Ishikawa (cell line): ENCODE measurements at regions not wholly inside any gene's neighbourhood (a gene's known extent, or its start where the extent isn't known, plus 50 kb on each side); places are given as distances from the start of the nearest gene placed in this dataset.

Experiments used
- CEBPB ChIP-seq: IDR thresholded peaks from 2 replicates; pipeline ENCODE4 v1.6.1; 2012
- CREB1 ChIP-seq: IDR thresholded peaks from 2 replicates; pipeline ENCODE4 v1.6.1; 2012; ENCODE audit warnings: low read depth
- EGR1 ChIP-seq: IDR thresholded peaks from 2 replicates; pipeline ENCODE4 v1.6.1; 2012
- EP300 ChIP-seq: IDR thresholded peaks from 2 replicates; pipeline ENCODE4 v1.6.1; 2012; ENCODE audit warnings: borderline replicate concordance
- FOXM1 ChIP-seq: IDR thresholded peaks from 2 replicates; pipeline ENCODE4 v1.6.1; 2012; ENCODE audit warnings: low read depth, borderline replicate concordance
- MAX ChIP-seq: IDR thresholded peaks from 2 replicates; pipeline ENCODE4 v1.6.1; 2012
- NFIC ChIP-seq: IDR thresholded peaks from 2 replicates; pipeline ENCODE4 v1.6.1; 2012
- RAD21 ChIP-seq: IDR thresholded peaks from 2 replicates; pipeline ENCODE4 v1.6.1; 2012; ENCODE audit warnings: low read depth
- REST ChIP-seq: IDR thresholded peaks from 2 replicates; pipeline ENCODE4 v1.6.1; 2012; ENCODE audit warnings: low read depth, mild to moderate bottlenecking
- TAF1 ChIP-seq: IDR thresholded peaks from 2 replicates; pipeline ENCODE4 v1.6.1; 2012; ENCODE audit warnings: low read depth, mild to moderate bottlenecking
- TCF12 ChIP-seq: IDR thresholded peaks from 2 replicates; pipeline ENCODE4 v1.6.1; 2012; ENCODE audit warnings: low read depth
- TEAD4 ChIP-seq: IDR thresholded peaks from 2 replicates; pipeline ENCODE4 v1.6.1; 2012
- USF1 ChIP-seq: IDR thresholded peaks from 2 replicates; pipeline ENCODE4 v1.6.1; 2012
- YY1 ChIP-seq: IDR thresholded peaks from 2 replicates; pipeline ENCODE4 v1.6.1; 2012; ENCODE audit warnings: low read depth
- ZBTB7A ChIP-seq: IDR thresholded peaks from 2 replicates; pipeline ENCODE4 v1.6.1; 2012; ENCODE audit warnings: low read depth

- no peak for TF ChIP-seq CEBPB
- no peak for TF ChIP-seq EP300
- TF ChIP-seq TCF12 = no peak
- TF ChIP-seq TEAD4 = no peak
- no peak for TF ChIP-seq EGR1
- no peak for TF ChIP-seq NFIC
- no peak for TF ChIP-seq FOXM1
- no peak for TF ChIP-seq USF1
- TF ChIP-seq CREB1 = no peak
- no peak for TF ChIP-seq MAX
- TF ChIP-seq YY1 = no peak
- TF ChIP-seq REST = no peak
- TF ChIP-seq RAD21 = no peak
- no peak for TF ChIP-seq TAF1
These were observed 59.8 kb upstream of the PDE5A start for GRCh38 chr4:119688446-119688845.

GRCh38 chr4:119684463-119684862 is 55.9 kb upstream of the PDE5A start:
- no peak for TF ChIP-seq ZBTB7A
- TF ChIP-seq NFIC = no peak
- TF ChIP-seq FOXM1 = no peak
- no peak for TF ChIP-seq CREB1
- no peak for TF ChIP-seq REST
- no peak for TF ChIP-seq RAD21
- no peak for TF ChIP-seq USF1
- no peak for TF ChIP-seq TCF12

GRCh38 chr4:119683518-119683917 is 54.9 kb upstream of the PDE5A start:
- TF ChIP-seq TEAD4 = no peak
- TF ChIP-seq USF1 = no peak

GRCh38 chr4:119682099-119682498 is 53.5 kb upstream of the PDE5A start:
- TF ChIP-seq NFIC = no peak
- no peak for TF ChIP-seq MAX
- no peak for TF ChIP-seq TCF12
- TF ChIP-seq CREB1 = no peak
- no peak for TF ChIP-seq EP300
- no peak for TF ChIP-seq USF1
- TF ChIP-seq TEAD4 = no peak
- TF ChIP-seq TAF1 = no peak
- no peak for TF ChIP-seq YY1
- TF ChIP-seq ZBTB7A = no peak
- no peak for TF ChIP-seq EGR1
- TF ChIP-seq FOXM1 = no peak
- TF ChIP-seq RAD21 = no peak
- TF ChIP-seq REST = no peak
- TF ChIP-seq CEBPB = no peak

GRCh38 chr4:119679251-119679650 is 50.6 kb upstream of the PDE5A start:
- no peak for TF ChIP-seq TEAD4
- no peak for TF ChIP-seq REST
- TF ChIP-seq CEBPB = no peak
- TF ChIP-seq EGR1 = no peak
- TF ChIP-seq MAX = no peak
- no peak for TF ChIP-seq USF1
- TF ChIP-seq CREB1 = no peak
- TF ChIP-seq FOXM1 = no peak
- TF ChIP-seq NFIC = no peak
- TF ChIP-seq TCF12 = no peak
- TF ChIP-seq ZBTB7A = no peak
- no peak for TF ChIP-seq EP300
- no peak for TF ChIP-seq TAF1
- TF ChIP-seq RAD21 = no peak
- no peak for TF ChIP-seq YY1
